Progenitor cell of endocrine pancreas (in vitro differentiated cells): ENCODE measurements at regions not wholly inside any gene's neighbourhood (a gene's known extent, or its start where the extent isn't known, plus 50 kb on each side); places are given as distances from the start of the nearest gene placed in this dataset.
"Not testable (repeated sequence)": the region's sequence is repeated elsewhere in the genome, so short reads cannot be mapped to it uniquely, and the experiment has no call there.

Source experiments
- DNase-seq: peaks from one replicate; pipeline ENCODE4 v3.0.0; 2021; ENCODE audit warnings: low spot score; ENCODE audit not compliant: unreplicated experiment
- H3K27ac Mint-ChIP-seq: 2 replicates; pipeline ENCODE4 v1.8.0; 2021; ENCODE audit warnings: mild to moderate bottlenecking, moderate library complexity, mixed read lengths
- H3K27me3 Mint-ChIP-seq: 2 replicates; pipeline ENCODE4 v1.8.0; 2021; ENCODE audit warnings: mixed read lengths
- H3K36me3 Mint-ChIP-seq: 2 replicates; pipeline ENCODE4 v1.8.0; 2022; ENCODE audit warnings: mixed read lengths; ENCODE audit not compliant: insufficient read depth
- H3K4me1 Mint-ChIP-seq: 2 replicates; pipeline ENCODE4 v1.8.0; 2021; ENCODE audit warnings: low read depth, mixed read lengths
- H3K4me3 Mint-ChIP-seq: 2 replicates; pipeline ENCODE4 v1.8.0; 2021; ENCODE audit warnings: low read depth, mild to moderate bottlenecking, moderate library complexity, mixed read lengths
- H3K9me3 Mint-ChIP-seq: 2 replicates; pipeline ENCODE4 v1.8.0; 2021; ENCODE audit warnings: low read depth, mixed read lengths
- CTCF ChIP-seq: fragments of 200-600 bp; sonication (generic); IDR thresholded peaks from one replicate; pipeline ENCODE4 v1.5.0; 2021; ENCODE audit warnings: antibody characterized with exemption, mild to moderate bottlenecking; ENCODE audit not compliant: unreplicated experiment

GRCh38 chr5:136560126-136560525, 194.8 kb upstream of the TRPC7 start:
- H3K4me1 Mint-ChIP-seq: no peaks in the 10 kb centered on the region
- no peak for TF ChIP-seq CTCF
- H3K27me3 Mint-ChIP-seq: peaks cover 41% of the 10 kb centered on the region
- H3K36me3 Mint-ChIP-seq: no peaks in the 10 kb centered on the region
- H3K27ac Mint-ChIP-seq: no peak overlapping the region
- DNase-seq: no peak
- H3K9me3 Mint-ChIP-seq: peaks cover 6% of the 10 kb centered on the region
- H3K4me3 Mint-ChIP-seq: no peak overlapping the region

- H3K4me1 Mint-ChIP-seq: no peaks in the 10 kb centered on the region
- peaks cover 11% of the 10 kb centered on the region for H3K9me3 Mint-ChIP-seq
- no peak for TF ChIP-seq CTCF
- H3K27me3 Mint-ChIP-seq: peaks cover 37% of the 10 kb centered on the region
- no peak overlapping the region for H3K27ac Mint-ChIP-seq
- no peak overlapping the region for H3K4me3 Mint-ChIP-seq
- DNase-seq: no peak
- H3K36me3 Mint-ChIP-seq: no peaks in the 10 kb centered on the region
Measured at GRCh38 chr5:136559651-136560050, 194.3 kb upstream of the TRPC7 start.

DNA sequence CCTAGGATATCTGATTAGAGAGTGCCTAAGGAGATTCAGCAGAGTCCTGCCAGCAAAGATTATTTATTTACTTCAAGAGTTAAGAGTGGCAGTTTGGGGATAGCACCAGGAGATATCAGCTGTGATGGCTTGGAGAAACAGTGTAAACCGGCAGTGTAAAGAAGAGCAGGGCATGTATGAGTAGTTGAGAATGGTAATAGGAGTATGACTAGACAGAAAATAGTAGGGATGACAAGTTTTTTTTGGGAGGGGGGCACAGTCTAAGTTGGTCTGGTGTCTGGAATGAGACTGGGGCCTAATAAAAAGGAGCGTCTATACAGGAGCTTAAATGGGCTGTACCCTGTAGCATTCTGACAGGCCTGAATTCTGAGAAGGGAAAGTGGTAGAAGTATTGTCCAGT, 181.8 kb upstream of the TRPC7 start:
- H3K36me3 Mint-ChIP-seq, H3K9me3 Mint-ChIP-seq, H3K27ac Mint-ChIP-seq, H3K27me3 Mint-ChIP-seq, H3K4me1 Mint-ChIP-seq, H3K4me3 Mint-ChIP-seq, DNase-seq: not testable (repeated sequence)

- H3K36me3 Mint-ChIP-seq, H3K4me1 Mint-ChIP-seq, H3K27me3 Mint-ChIP-seq, DNase-seq, H3K27ac Mint-ChIP-seq, H3K9me3 Mint-ChIP-seq, H3K4me3 Mint-ChIP-seq: not testable (repeated sequence)
Measured at GRCh38 chr5:136546441-136546840, 181.1 kb upstream of the TRPC7 start.

- H3K36me3 Mint-ChIP-seq, H3K27ac Mint-ChIP-seq, H3K9me3 Mint-ChIP-seq, H3K27me3 Mint-ChIP-seq, H3K4me3 Mint-ChIP-seq, DNase-seq, H3K4me1 Mint-ChIP-seq: not testable (repeated sequence)
Measured at GRCh38 chr5:136545031-136545430, 179.7 kb upstream of the TRPC7 start.

GRCh38 chr5:136538534-136538933, 173.2 kb upstream of the TRPC7 start:
- no peak for TF ChIP-seq CTCF
- Mint-ChIP-seq H3K4me3 (no peak overlapping the region), H3K36me3 (no peaks in the 10 kb centered on the region), H3K27me3 (peaks cover 2% of the 10 kb centered on the region), H3K9me3 (peaks cover 3% of the 10 kb centered on the region), H3K4me1 (no peaks in the 10 kb centered on the region), H3K27ac (no peak overlapping the region)
- DNase-seq: no peak

DNA sequence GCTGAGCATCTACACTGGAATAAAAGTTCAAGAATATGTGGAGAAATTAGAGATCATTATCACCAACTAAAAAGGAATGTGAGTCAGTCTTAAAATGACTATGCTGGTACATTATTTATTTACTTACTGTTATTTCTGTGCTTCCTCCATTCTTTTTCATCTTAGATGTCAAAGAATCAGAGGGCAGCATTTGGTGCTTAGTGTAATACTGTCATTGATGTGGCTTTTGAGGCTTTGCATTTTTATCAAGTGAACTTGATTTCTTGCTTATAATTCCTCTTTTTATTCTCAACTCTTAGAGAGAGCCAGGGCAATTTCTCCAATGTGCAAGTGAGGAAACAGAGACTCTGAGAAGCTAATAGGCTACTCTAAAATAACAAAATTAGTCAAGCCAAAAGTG, 163.7 kb upstream of the TRPC7 start:
- H3K9me3 Mint-ChIP-seq: no peaks in the 10 kb centered on the region
- TF ChIP-seq CTCF: no peak
- no peak for DNase-seq
- H3K27ac Mint-ChIP-seq: no peak overlapping the region
- H3K4me1 Mint-ChIP-seq: no peaks in the 10 kb centered on the region
- H3K4me3 Mint-ChIP-seq: no peak overlapping the region
- peaks cover 7% of the 10 kb centered on the region for H3K27me3 Mint-ChIP-seq
- H3K36me3 Mint-ChIP-seq: no peaks in the 10 kb centered on the region
